GM23338 (cell line): ENCODE measurements at regions not wholly inside any gene's neighbourhood (a gene's known extent, or its start where the extent isn't known, plus 50 kb on each side); places are given as distances from the start of the nearest gene placed in this dataset.

Source experiments
- ATAC-seq: fragments of 200-7000 bp; cut with Tn5 transposase; 3 replicates; pipeline ENCODE4 v1.9.1; 2020
- DNase-seq: peaks from one replicate; pipeline ENCODE4 v3.0.0-alpha.2; 2015; ENCODE audit warnings: low spot score
- H2AFZ ChIP-seq: fragments of 200-600 bp; sonication (generic); 2 replicates; pipeline ENCODE4 v1.8.0; 2016; ENCODE audit warnings: antibody characterized with exemption, mild to moderate bottlenecking, moderate library complexity
- H3F3A ChIP-seq: fragments of 200-600 bp; sonication (generic); replicated peaks from 2 replicates; pipeline ENCODE4 v1.8.0; 2017; ENCODE audit warnings: antibody characterized with exemption, mixed run types, low read depth
- H3K27ac ChIP-seq: fragments of 200-600 bp; sonication (generic); 2 replicates; pipeline ENCODE4 v1.6.1; 2016; ENCODE audit warnings: low read depth
- H3K27me3 ChIP-seq: fragments of 200-600 bp; sonication (generic); 2 replicates; pipeline ENCODE4 v1.8.0; 2016; ENCODE audit warnings: mild to moderate bottlenecking, mixed run types, moderate library complexity; ENCODE audit not compliant: insufficient read depth
- H3K36me3 ChIP-seq: fragments of 200-600 bp; sonication (generic); 2 replicates; pipeline ENCODE4 v1.8.0; 2016; ENCODE audit warnings: mild to moderate bottlenecking; ENCODE audit not compliant: insufficient read depth
- H3K4me1 ChIP-seq: fragments of 200-600 bp; sonication (generic); 2 replicates; pipeline ENCODE4 v1.8.0; 2016; ENCODE audit warnings: mild to moderate bottlenecking, moderate library complexity; ENCODE audit not compliant: insufficient read depth
- H3K4me2 ChIP-seq: fragments of 200-600 bp; sonication (generic); 2 replicates; pipeline ENCODE4 v1.7.1; 2017; ENCODE audit warnings: mixed run types
- H3K4me3 ChIP-seq: fragments of 200-600 bp; sonication (generic); 2 replicates; pipeline ENCODE4 v1.6.1; 2016; ENCODE audit warnings: mixed run types
- H3K79me2 ChIP-seq: fragments of 200-600 bp; sonication (generic); replicated peaks from 2 replicates; pipeline ENCODE4 v1.8.0; 2017; ENCODE audit warnings: mild to moderate bottlenecking; ENCODE audit not compliant: insufficient read depth
- H3K9me2 ChIP-seq: fragments of 200-600 bp; sonication (generic); 2 replicates; pipeline ENCODE4 v1.8.0; 2017; ENCODE audit not compliant: insufficient read depth
- H4K20me1 ChIP-seq: fragments of 200-600 bp; sonication (generic); replicated peaks from 2 replicates; pipeline ENCODE4 v1.8.0; 2017; ENCODE audit warnings: mild to moderate bottlenecking; ENCODE audit not compliant: insufficient read depth
- H3K27ac Mint-ChIP-seq: 2 replicates; pipeline ENCODE4 v1.8.0; 2020; ENCODE audit warnings: inconsistent platforms, mild to moderate bottlenecking, moderate library complexity, mixed read lengths
- H3K27me3 Mint-ChIP-seq: 3 replicates; pipeline ENCODE4 v1.8.0; 2022; ENCODE audit warnings: low read depth, mild to moderate bottlenecking, moderate library complexity, mixed read lengths, inconsistent platforms; ENCODE audit not compliant: insufficient read depth, poor library complexity
- H3K36me3 Mint-ChIP-seq: 3 replicates; pipeline ENCODE4 v1.8.0; 2021; ENCODE audit warnings: low read depth, mild to moderate bottlenecking, inconsistent platforms, moderate library complexity, mixed read lengths
- H3K4me1 Mint-ChIP-seq: 3 replicates; pipeline ENCODE4 v1.8.0; 2020; ENCODE audit warnings: mild to moderate bottlenecking, inconsistent platforms, mixed read lengths
- H3K4me3 Mint-ChIP-seq: 3 replicates; pipeline ENCODE4 v1.8.0; 2021; ENCODE audit warnings: moderate library complexity, mild to moderate bottlenecking, inconsistent platforms, mixed read lengths
- H3K9me3 Mint-ChIP-seq: 3 replicates; pipeline ENCODE4 v1.8.0; 2020; ENCODE audit warnings: moderate library complexity, mild to moderate bottlenecking, inconsistent platforms, mixed read lengths
- CREB1 ChIP-seq: fragments of 250-450 bp; sonication (Bioruptor Pico); IDR thresholded peaks from 2 replicates; pipeline ENCODE4 v1.5.0; 2020; ENCODE audit warnings: low read depth, mild to moderate bottlenecking, moderate library complexity
- CTCF ChIP-seq, 2 experiments: fragments of 200-600 bp in 1 of 2; sonication (generic) in 1 of 2; conservative IDR thresholded peaks; 2 replicates each; pipeline versions ENCODE4 v1.5.1 to v1.6.1; 2016 to 2017; ENCODE audit warnings: antibody characterized with exemption in 2 of 2, low read depth in 2 of 2, mild to moderate bottlenecking in 2 of 2, moderate library complexity in 1 of 2
- ETS1 ChIP-seq: IDR thresholded peaks from 2 replicates; pipeline ENCODE4 v1.6.1; 2016; ENCODE audit warnings: antibody characterized with exemption
- EZH2 ChIP-seq: fragments of 200-600 bp; sonication (generic); IDR thresholded peaks from one replicate; pipeline ENCODE4 v1.8.0; 2017; ENCODE audit warnings: antibody characterized with exemption, mild to moderate bottlenecking, low read depth; ENCODE audit not compliant: unreplicated experiment
- EZH2phosphoT487 ChIP-seq: fragments of 200-600 bp; sonication (generic); IDR thresholded peaks from one replicate; pipeline ENCODE4 v1.8.1; 2018; ENCODE audit warnings: antibody characterized with exemption; ENCODE audit not compliant: unreplicated experiment
- JUNB ChIP-seq: IDR thresholded peaks from one replicate; pipeline ENCODE4 v1.6.1; 2016; ENCODE audit warnings: antibody characterized with exemption; ENCODE audit not compliant: unreplicated experiment
- NANOG ChIP-seq: IDR thresholded peaks from 2 replicates; pipeline ENCODE4 v1.6.1; 2016; ENCODE audit warnings: antibody characterized with exemption, borderline replicate concordance
- POLR2AphosphoS5 ChIP-seq: IDR thresholded peaks from 2 replicates; pipeline ENCODE4 v1.6.1; 2016; ENCODE audit warnings: antibody characterized with exemption, low read depth
- REST ChIP-seq: IDR thresholded peaks from one replicate; pipeline ENCODE4 v1.6.1; 2018; ENCODE audit warnings: antibody characterized with exemption; ENCODE audit not compliant: unreplicated experiment
- ZNF331 ChIP-seq: fragments of 250-450 bp; sonication (Bioruptor Pico); IDR thresholded peaks from 2 replicates; pipeline ENCODE4 v1.5.0; 2020; ENCODE audit warnings: low read depth, mild to moderate bottlenecking, moderate library complexity
- TF ChIP-seq, protein P1 (sequence below): fragments of 250-450 bp; sonication (Bioruptor Pico); IDR thresholded peaks from 2 replicates; pipeline ENCODE4 v1.5.0; 2020; ENCODE audit warnings: mild to moderate bottlenecking, moderate library complexity

DNA sequence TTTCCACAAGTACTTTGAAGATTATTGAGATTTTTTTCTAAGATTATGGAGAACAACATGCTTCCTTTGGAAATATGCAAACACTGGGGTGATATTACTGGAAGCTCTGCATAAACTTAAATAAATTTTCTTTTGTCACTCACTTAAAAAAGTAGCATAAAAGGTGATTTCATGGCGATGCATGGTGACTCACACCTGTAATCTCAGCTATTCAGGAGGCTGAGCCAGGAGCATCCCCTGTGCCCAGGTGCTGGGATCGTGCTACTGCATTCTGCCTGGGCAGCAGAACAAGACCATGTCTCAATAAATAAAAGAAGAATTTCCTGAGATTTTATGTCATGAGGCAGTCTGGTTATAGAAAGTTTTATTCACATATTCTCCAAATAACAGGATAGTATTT is 679.1 kb upstream of the CDH2 start (continued):
- no peak for TF ChIP-seq CTCF (conservative IDR thresholded peaks at IDR 0.05; ENCODE audit: low read depth in 2 of 2)
- no peak for TF ChIP-seq REST

DNA sequence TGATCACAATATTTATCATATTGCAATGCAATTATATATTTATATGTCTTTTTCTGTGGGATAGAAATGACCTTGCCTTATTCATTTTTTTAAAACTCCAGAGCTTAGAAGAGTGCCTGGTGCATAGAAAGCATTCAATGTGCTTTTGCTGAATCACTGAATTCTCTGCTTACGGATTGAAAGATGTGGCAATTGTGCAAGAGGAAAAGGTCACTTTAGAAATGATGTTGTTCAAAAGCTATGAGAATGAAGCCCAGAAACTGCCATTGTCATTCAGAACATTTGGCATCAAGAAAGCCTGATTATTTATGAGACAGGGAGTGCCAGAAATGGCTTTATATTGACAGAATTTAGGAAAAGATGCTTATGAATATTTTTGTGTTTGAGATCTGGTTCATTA is 678.6 kb upstream of the CDH2 start:
- TF ChIP-seq EZH2 (no peak), ETS1 (no peak), NANOG (no peak), ZNF331 (CRISPR knock-in tag) (no peak), CREB1 (no peak), EZH2phosphoT487 (no peak), JUNB (no peak), CTCF (conservative IDR thresholded peaks at IDR 0.05; ENCODE audit: low read depth in 2 of 2) (no peak), POLR2AphosphoS5 (no peak)
- TF ChIP-seq, protein P1, sequence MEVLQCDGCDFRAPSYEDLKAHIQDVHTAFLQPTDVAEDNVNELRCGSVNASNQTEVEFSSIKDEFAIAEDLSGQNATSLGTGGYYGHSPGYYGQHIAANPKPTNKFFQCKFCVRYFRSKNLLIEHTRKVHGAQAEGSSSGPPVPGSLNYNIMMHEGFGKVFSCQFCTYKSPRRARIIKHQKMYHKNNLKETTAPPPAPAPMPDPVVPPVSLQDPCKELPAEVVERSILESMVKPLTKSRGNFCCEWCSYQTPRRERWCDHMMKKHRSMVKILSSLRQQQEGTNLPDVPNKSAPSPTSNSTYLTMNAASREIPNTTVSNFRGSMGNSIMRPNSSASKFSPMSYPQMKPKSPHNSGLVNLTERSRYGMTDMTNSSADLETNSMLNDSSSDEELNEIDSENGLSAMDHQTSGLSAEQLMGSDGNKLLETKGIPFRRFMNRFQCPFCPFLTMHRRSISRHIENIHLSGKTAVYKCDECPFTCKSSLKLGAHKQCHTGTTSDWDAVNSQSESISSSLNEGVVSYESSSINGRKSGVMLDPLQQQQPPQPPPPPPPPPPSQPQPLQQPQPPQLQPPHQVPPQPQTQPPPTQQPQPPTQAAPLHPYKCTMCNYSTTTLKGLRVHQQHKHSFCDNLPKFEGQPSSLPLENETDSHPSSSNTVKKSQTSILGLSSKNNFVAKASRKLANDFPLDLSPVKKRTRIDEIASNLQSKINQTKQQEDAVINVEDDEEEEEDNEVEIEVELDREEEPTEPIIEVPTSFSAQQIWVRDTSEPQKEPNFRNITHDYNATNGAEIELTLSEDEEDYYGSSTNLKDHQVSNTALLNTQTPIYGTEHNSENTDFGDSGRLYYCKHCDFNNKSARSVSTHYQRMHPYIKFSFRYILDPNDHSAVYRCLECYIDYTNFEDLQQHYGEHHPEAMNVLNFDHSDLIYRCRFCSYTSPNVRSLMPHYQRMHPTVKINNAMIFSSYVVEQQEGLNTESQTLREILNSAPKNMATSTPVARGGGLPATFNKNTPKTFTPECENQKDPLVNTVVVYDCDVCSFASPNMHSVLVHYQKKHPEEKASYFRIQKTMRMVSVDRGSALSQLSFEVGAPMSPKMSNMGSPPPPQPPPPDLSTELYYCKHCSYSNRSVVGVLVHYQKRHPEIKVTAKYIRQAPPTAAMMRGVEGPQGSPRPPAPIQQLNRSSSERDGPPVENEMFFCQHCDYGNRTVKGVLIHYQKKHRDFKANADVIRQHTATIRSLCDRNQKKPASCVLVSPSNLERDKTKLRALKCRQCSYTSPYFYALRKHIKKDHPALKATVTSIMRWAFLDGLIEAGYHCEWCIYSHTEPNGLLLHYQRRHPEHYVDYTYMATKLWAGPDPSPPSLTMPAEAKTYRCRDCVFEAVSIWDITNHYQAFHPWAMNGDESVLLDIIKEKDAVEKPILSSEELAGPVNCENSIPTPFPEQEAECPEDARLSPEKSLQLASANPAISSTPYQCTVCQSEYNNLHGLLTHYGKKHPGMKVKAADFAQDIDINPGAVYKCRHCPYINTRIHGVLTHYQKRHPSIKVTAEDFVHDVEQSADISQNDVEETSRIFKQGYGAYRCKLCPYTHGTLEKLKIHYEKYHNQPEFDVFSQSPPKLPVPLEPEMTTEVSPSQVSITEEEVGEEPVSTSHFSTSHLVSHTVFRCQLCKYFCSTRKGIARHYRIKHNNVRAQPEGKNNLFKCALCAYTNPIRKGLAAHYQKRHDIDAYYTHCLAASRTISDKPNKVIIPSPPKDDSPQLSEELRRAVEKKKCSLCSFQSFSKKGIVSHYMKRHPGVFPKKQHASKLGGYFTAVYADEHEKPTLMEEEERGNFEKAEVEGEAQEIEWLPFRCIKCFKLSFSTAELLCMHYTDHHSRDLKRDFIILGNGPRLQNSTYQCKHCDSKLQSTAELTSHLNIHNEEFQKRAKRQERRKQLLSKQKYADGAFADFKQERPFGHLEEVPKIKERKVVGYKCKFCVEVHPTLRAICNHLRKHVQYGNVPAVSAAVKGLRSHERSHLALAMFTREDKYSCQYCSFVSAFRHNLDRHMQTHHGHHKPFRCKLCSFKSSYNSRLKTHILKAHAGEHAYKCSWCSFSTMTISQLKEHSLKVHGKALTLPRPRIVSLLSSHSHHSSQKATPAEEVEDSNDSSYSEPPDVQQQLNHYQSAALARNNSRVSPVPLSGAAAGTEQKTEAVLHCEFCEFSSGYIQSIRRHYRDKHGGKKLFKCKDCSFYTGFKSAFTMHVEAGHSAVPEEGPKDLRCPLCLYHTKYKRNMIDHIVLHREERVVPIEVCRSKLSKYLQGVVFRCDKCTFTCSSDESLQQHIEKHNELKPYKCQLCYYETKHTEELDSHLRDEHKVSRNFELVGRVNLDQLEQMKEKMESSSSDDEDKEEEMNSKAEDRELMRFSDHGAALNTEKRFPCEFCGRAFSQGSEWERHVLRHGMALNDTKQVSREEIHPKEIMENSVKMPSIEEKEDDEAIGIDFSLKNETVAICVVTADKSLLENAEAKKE = no peak
- Histone ChIP-seq H3K79me2 (no peaks in the 10 kb centered on the region), H3K4me3 (no peak overlapping the region), H3K27me3 (no peaks in the 10 kb centered on the region), H3K4me2 (no peak overlapping the region), H3K9me2 (no peaks in the 10 kb centered on the region), H3F3A (no peaks in the 10 kb centered on the region), H2AFZ (no peak overlapping the region), H3K4me1 (no peaks in the 10 kb centered on the region), H3K36me3 (no peaks in the 10 kb centered on the region), H3K27ac (no peak overlapping the region), H4K20me1 (no peaks in the 10 kb centered on the region)
- H3K27ac Mint-ChIP-seq = peak overlapping the region; percentile 57
- H3K9me3 Mint-ChIP-seq = no peaks in the 10 kb centered on the region
- H3K4me1 Mint-ChIP-seq = peaks cover 10% of the 10 kb centered on the region; the same call in 2 of the 3 replicates
- no peak overlapping the region for H3K4me3 Mint-ChIP-seq
- DNase-seq (no peak), ATAC-seq (no peak)
- H3K27me3 Mint-ChIP-seq = no peaks in the 10 kb centered on the region
- no peaks in the 10 kb centered on the region for H3K36me3 Mint-ChIP-seq
